ENCODE measurements at regions not wholly inside any gene's neighbourhood (a gene's known extent, or its start where the extent isn't known, plus 50 kb on each side); places are given as distances from the start of the nearest gene placed in this dataset.

DNA sequence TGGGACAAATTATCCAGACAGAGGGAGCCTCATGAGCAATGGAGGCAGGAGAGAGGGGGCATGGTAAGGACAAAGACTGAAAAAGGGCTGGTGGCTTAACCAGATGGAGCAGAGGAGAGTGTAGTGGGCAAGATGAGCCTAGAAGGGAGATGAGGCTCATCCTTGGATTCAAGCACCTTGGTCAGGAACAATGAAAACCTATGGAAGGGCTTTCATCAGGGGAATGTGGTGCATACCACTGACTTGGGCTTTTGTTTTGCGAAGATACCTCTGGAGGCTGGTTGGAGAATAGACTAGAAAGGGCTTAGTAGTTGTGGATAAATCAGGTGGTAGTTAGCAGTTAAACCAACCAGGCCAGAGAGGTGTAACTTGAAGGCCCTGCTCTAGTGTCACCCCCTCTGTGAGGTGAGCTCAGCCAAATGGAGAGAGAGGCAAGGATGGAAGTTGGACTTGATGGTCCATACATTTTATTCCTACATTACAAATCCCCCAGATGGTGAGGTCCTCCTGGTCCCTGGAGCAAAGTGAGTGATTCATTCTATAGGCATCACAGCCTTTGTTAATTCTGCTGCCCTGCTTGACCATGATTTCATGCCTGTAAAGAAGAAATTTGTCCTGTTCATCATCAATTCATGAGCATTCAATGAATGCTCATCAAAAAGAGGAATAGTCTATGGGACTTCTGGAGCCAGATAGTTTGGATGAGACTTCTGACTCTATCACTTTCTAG, 264.8 kb upstream of the IGFBP7 start:
- no peak for TF ChIP-seq CTCF (IDR thresholded peaks at IDR 0.05)
- DNase-seq (ENCODE audit: low spot score): no peak
- no peak for ATAC-seq (ENCODE audit: low FRiP score)

DNA sequence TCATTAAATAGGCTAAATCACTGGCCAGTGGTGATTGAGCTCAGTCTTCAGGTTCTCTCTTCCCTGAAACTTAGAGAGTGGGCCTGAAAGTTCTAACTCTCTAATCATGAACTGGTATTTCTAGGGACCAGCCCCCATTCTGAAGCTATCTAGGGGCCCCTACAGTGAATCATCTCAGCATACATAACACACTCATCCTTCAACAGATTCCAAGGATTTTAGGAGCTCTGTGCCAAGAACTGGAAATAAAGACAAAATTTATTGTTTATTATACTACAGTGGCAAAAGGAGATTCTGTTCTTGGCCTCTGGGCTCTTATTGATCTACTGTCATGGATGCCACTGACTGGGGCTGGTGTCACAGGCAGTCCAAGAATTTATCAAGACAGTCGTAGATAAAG, 263.8 kb upstream of the IGFBP7 start:
- TF ChIP-seq CTCF (IDR thresholded peaks at IDR 0.05): no peak
- DNase-seq (ENCODE audit: low spot score): no peak
- no peak for ATAC-seq (ENCODE audit: low FRiP score)

DNA sequence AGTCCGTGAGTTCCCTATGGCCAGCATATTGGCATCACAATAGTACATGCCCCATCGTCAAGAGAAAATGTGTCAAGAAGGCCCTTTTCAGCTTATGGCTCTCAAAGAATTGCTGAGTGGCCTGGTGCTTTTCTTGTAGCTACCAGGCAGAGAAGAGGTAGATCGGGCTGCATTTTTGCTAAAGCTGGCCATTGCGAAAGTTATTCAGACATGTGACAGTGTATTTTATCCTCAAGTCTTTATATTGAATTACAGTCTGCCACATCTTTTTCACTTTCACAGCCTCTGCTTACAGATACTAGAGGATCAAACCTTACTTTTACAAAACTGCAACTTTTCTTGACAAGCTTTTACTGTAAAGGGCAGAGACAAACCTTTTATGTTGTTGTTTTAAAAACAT, 261.5 kb upstream of the IGFBP7 start:
- DNase-seq (ENCODE audit: low spot score) (no peak), ATAC-seq (ENCODE audit: low FRiP score) (no peak)
- no peak for TF ChIP-seq CTCF (IDR thresholded peaks at IDR 0.05)

GRCh38 chr4:57370691-57371090, 260.5 kb upstream of the IGFBP7 start:
- no peak for TF ChIP-seq CTCF (IDR thresholded peaks at IDR 0.05)
- ATAC-seq (ENCODE audit: low FRiP score): no peak
- no peak for DNase-seq (ENCODE audit: low spot score)

- DNase-seq (ENCODE audit: low spot score): no peak
- ATAC-seq (ENCODE audit: low FRiP score): no peak
- TF ChIP-seq CTCF (IDR thresholded peaks at IDR 0.05): no peak
Measured at GRCh38 chr4:57369446-57369845, 259.3 kb upstream of the IGFBP7 start.

- no peak for TF ChIP-seq CTCF (IDR thresholded peaks at IDR 0.05)
- ATAC-seq (ENCODE audit: low FRiP score) (no peak), DNase-seq (ENCODE audit: low spot score) (no peak)
Measured at GRCh38 chr4:57364255-57364654, 254.1 kb upstream of the IGFBP7 start.

GRCh38 chr4:57363346-57363745, 253.2 kb upstream of the IGFBP7 start:
- ATAC-seq (ENCODE audit: low FRiP score) (no peak), DNase-seq (ENCODE audit: low spot score) (no peak)
- TF ChIP-seq CTCF (IDR thresholded peaks at IDR 0.05): no peak

Measured in omental fat pad (tissue), 3 donors.